Fibroblast of mammary gland (primary cell): ENCODE measurements at regions not wholly inside any gene's neighbourhood (a gene's known extent, or its start where the extent isn't known, plus 50 kb on each side); places are given as distances from the start of the nearest gene placed in this dataset.

Experiments used
- DNase-seq: peaks from one replicate; pipeline ENCODE4 v3.0.0-alpha.2; 2010; ENCODE audit warnings: low read depth
- H3K4me3 ChIP-seq: 2 replicates; pipeline ENCODE4 v1.5.1; 2011; ENCODE audit warnings: low read depth, mild to moderate bottlenecking, low read length, moderate library complexity; ENCODE audit not compliant: control insufficient read depth
- TF ChIP-seq, protein P1 (sequence below): conservative IDR thresholded peaks from 2 replicates; pipeline ENCODE4 v1.5.1; 2011; ENCODE audit warnings: low read depth, low read length, inconsistent platforms; ENCODE audit not compliant: control insufficient read depth, insufficient read depth

DNA sequence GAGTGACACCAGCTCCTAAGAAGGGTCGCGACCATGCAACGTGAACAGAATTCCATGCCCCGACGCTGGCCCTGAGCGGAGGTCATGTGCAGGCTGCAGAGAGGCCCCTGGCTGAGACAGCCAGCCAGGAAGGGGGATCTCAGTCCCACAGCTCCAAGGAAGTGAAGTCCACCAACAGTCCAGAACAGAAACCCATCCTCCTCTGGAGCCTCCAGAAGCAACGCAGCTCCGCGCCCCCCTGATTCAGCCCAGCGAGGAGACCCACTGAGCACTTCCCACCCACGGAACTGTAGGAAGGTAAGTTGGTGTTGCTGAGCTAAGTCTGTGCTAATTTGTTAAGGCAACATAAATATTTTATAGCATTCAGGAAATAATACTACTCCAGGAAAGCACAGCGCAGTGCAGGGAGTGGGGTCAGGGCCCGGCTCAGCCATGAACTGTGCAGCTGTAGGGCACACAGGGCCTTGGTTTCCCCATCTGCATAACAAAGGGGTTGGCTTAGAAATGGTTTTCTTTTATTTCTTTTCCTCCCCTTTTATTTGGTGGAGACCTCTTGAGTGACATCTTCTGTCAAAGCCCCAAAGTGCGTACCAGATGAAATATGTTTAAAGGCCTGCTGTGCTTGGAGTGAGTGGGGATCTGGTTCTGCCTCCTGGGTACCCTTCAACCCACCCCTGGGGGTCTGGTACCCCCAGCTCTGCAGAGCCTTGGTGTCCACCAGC lies 241.1 kb upstream of the PMEPA1 start:
- no peak for DNase-seq
- no peak overlapping the region for H3K4me3 ChIP-seq
- TF ChIP-seq, protein P1, sequence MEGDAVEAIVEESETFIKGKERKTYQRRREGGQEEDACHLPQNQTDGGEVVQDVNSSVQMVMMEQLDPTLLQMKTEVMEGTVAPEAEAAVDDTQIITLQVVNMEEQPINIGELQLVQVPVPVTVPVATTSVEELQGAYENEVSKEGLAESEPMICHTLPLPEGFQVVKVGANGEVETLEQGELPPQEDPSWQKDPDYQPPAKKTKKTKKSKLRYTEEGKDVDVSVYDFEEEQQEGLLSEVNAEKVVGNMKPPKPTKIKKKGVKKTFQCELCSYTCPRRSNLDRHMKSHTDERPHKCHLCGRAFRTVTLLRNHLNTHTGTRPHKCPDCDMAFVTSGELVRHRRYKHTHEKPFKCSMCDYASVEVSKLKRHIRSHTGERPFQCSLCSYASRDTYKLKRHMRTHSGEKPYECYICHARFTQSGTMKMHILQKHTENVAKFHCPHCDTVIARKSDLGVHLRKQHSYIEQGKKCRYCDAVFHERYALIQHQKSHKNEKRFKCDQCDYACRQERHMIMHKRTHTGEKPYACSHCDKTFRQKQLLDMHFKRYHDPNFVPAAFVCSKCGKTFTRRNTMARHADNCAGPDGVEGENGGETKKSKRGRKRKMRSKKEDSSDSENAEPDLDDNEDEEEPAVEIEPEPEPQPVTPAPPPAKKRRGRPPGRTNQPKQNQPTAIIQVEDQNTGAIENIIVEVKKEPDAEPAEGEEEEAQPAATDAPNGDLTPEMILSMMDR = no peak

DNA sequence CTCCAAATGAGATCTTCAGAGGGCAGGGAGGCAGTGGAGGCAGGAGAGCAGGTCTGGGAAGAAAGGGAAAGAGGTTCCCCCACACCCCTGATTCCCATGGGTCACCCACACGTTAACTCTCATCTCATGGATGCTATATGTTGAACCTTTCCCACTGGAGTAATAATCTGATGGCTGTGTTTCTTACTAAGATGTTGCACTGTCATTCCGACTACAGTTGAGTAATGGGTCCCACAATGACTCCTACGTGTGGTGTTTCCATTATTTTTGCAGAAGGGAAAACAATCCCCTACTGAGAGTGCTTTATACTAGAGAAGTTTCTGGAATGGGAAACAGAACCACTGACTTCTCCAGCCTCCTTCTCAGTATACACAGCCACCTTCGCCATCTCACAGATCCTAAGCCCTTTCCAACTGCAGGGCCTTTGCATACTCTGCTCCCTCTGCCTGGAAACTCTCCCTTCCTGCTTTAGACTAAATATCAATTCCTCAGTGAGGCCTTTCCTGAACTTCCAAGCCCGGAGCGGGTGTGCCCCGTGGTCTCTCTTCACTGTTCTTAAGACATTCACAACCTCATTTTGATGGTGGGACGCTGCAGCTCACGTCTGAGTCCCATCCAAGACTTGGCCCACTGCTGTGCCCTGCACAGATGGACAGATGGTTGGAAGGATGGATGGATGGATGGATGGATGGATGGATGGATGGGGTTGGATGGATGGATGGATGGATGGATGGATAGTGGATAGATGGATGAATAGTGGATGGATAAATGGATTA lies 238.6 kb upstream of the PMEPA1 start:
- TF ChIP-seq, protein P1 = no peak
- no peak overlapping the region for H3K4me3 ChIP-seq
- DNase-seq = no peak

DNA sequence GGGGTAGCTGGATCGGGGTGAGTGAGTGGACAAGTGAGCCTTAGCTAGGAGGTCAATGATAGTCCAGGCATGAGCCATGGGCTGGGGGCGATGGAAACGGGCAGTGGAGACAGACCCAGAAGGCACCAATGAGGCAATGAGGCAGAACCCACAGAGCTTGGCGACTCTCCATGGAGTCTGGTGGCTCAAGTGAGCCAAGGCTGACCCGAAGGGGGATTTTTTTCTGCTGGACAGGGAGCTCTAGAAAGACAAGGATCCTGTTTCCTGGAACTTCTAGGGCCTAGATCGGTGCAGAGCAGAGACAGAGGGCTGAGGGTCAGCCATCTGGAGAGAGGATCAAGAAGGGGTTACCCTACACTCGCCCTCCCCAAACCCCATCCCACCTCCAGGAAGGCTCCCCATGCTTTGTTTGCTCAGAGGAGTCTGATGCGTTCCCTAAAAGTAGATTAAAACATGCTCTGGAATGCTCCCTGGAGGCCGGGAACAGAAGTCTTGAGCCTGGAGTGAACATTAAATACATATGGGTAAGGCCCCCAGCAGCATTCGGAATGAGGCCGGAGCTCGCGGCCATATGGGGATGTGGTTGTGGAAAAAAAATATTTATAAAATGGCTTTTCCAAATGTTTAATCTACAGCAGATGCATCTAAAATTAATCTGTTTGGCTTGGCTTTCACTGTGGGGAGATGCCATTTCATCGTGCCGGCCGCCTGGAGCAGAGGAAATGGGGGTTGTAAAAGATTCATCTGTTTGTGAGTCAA lies 237.8 kb upstream of the PMEPA1 start:
- DNase-seq = peak; percentile 39
- TF ChIP-seq, protein P1 = no peak
- no peak overlapping the region for H3K4me3 ChIP-seq

DNA sequence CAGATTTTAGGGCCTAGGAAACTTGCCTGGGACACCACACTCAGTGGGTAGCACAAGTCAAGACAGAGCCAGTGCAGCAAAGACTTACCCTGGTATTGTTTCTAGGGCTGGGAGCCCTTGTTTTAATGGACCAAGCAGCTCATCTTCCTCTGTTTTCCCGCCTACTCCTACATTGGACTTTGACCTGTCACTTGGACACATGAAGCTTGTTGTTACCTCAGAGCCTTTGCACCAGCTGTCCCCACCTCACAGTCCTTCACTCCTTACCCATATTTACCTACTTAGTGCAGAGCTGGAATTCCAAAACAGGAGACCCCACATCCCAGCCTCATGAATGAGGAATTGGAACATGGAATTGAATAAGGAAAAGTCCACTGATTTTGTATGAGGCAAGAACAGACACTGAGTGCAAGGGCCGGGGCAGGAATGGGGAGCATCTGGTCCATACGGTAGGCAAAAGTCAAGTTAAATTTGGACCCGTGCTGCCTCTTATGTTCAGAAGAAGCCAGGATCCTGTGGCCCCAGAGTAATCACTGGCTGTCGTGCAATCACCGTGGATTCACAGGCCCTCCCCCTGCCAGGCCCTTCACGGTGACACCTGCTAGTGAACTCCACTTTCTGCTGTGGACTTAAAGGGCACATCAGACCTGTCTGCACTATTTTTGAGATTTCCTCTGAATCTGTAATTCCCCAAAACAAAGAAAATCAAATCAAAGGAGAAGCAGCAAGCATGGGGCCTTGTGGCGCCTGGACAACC lies 236.9 kb upstream of the PMEPA1 start:
- no peak for DNase-seq
- no peak overlapping the region for H3K4me3 ChIP-seq
- TF ChIP-seq, protein P1 = no peak

DNA sequence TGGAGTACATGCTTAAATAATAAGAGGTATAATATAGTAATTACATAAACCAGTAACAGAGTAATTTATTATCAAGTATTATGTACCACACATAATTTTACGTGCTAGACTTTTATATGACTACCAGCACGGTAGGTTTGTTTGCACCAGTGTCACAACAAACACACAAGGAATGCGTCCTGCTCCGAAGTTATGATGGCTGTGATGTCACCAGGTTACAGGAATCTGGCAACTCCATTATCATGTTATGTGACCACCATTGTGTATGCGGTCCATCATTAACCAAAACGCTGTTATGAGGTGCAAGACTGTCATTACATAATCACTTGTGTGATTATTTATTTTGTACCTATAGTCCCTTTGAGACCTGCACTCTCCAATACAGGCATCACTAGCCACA lies 235.2 kb upstream of the PMEPA1 start:
- TF ChIP-seq, protein P1 = no peak
- DNase-seq = no peak

DNA sequence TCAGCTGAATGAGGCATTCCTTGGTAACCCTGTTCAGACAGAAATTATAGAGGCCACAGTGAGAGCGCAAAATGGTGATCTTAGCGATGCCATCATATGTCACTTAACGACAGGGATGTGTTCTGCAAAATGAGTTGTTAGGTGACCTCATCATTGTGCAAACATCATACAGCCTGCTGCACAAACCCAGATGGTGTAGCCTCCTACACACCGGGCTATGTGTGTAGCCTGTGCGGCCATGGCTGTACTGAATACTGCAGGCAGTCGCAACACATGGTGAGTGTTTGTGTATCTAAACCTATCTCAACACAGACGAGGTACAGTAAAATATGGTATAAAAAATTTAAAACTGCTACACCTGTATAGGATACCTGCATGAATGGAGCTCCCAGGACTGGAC lies 234.1 kb upstream of the PMEPA1 start:
- DNase-seq = no peak
- H3K4me3 ChIP-seq = no peak overlapping the region
- TF ChIP-seq, protein P1 = no peak

More for the DNA sequence above, 235.2 kb upstream of the PMEPA1 start:
- H3K4me3 ChIP-seq = no peak overlapping the region
